K562 (cell line): ENCODE measurements at regions not wholly inside any gene's neighbourhood (a gene's known extent, or its start where the extent isn't known, plus 50 kb on each side); places are given as distances from the start of the nearest gene placed in this dataset.
A peak's percentile ranks its signal among the peaks of the same experiment; 100 is the strongest.

ENCODE experiments used
- CUX1 ChIP-seq: fragments of 200-800 bp; sonication (Bioruptor generic); IDR thresholded peaks from 2 replicates; pipeline ENCODE4 v1.6.1; 2016; ENCODE audit warnings: missing genetic modification characterization, missing compliant biosample characterization
- FIP1L1 ChIP-seq: fragments of 200-400 bp; formaldehyde crosslinking; IDR thresholded peaks from 2 replicates; pipeline ENCODE4 v1.6.1; 2018; ENCODE audit warnings: mild to moderate bottlenecking, low read depth, low read length; ENCODE audit not compliant: poor library complexity, severe bottlenecking
- MEF2A ChIP-seq: IDR thresholded peaks from 2 replicates; pipeline ENCODE4 v1.6.1; 2011; ENCODE audit warnings: low read depth, mild to moderate bottlenecking, low read length, moderate library complexity; ENCODE audit not compliant: control insufficient read depth
- NELFE ChIP-seq: IDR thresholded peaks from 2 replicates; pipeline ENCODE4 v1.6.1; 2011; ENCODE audit warnings: mild to moderate bottlenecking; ENCODE audit not compliant: insufficient read depth, insufficient read length
- PCBP1 ChIP-seq: fragments of 200-400 bp; formaldehyde crosslinking; IDR thresholded peaks from 2 replicates; pipeline ENCODE4 v1.6.1; 2018; ENCODE audit warnings: mild to moderate bottlenecking, low read depth, low read length; ENCODE audit not compliant: poor library complexity, severe bottlenecking
- PRDM10 ChIP-seq: fragments of 450-650 bp; IDR thresholded peaks from 2 replicates; pipeline ENCODE4 v1.6.1; 2018; ENCODE audit not compliant: partially characterized antibody
- SIN3B ChIP-seq: fragments of 450-650 bp; IDR thresholded peaks from 2 replicates; pipeline ENCODE4 v1.6.1; 2017; ENCODE audit warnings: low read depth, mild to moderate bottlenecking, moderate library complexity
- STAG1 ChIP-seq: sonication (generic); formaldehyde crosslinking; IDR thresholded peaks from 2 replicates; pipeline ENCODE4 v1.5.0; 2020; ENCODE audit warnings: missing genetic modification reagents, borderline replicate concordance
- ZNF436 ChIP-seq: fragments of 250-450, 450-650 bp; sonication (Bioruptor Pico); formaldehyde crosslinking; IDR thresholded peaks from 2 replicates; pipeline ENCODE4 v1.7.0; 2020; ENCODE audit warnings: mild to moderate bottlenecking
- TF ChIP-seq, protein P1 (sequence below): fragments of 450-650 bp; formaldehyde crosslinking; IDR thresholded peaks from 2 replicates; pipeline ENCODE4 v1.4.0; 2020; ENCODE audit warnings: mild to moderate bottlenecking, mixed read lengths
- TF ChIP-seq, protein P2 (sequence below), 2 experiments: fragments of 450-650 bp; IDR thresholded peaks; 2 replicates each; pipeline ENCODE4 v1.6.1; 2018; ENCODE audit warnings: mild to moderate bottlenecking in 2 of 2, low read depth in 1 of 2; ENCODE audit not compliant: partially characterized antibody in 2 of 2

DNA sequence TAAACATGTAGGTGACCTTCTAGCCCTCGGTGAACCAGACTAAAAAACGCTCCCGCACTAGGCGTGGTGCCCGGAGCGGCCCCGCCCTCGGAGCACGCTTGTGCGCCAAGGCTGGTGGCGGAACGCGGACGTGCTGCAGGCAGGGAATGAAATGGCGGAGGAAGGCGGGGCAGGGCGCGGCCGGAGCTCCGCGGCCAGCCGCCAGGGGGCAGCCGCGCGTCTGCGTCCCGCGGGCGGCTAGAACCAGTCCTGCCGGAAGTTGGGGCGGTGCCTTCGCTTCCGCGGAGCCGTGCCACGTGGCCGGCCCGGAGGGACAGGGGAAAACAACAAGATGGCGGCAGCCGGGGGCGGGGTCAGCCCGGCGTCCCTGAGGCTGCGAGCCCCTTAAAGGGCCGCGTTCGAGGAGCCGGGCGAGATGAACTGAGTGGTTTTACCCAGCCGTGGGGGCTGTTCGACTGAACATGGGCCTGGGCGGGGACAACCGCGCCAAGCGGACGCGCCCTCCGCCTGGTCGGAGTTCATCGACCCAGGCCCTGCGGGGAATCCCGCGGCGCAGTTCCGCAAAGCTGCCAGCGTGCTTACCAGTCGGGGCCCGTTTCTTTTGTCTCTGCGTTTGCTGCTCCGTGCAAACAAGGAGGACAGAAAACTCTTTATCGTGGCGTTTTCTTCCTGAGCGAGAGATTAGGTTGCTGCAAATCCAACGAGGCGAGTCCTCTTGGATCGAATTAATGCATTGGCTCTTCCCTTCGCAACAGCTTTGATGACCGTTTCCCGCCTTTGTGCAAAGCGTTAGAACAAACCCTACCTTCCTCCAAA lies 90.9 kb upstream of the CHD2 start (continued):
- peak; percentile 89 for TF ChIP-seq PRDM10
- peak; percentile 90 for TF ChIP-seq PCBP1
- TF ChIP-seq, protein P1, sequence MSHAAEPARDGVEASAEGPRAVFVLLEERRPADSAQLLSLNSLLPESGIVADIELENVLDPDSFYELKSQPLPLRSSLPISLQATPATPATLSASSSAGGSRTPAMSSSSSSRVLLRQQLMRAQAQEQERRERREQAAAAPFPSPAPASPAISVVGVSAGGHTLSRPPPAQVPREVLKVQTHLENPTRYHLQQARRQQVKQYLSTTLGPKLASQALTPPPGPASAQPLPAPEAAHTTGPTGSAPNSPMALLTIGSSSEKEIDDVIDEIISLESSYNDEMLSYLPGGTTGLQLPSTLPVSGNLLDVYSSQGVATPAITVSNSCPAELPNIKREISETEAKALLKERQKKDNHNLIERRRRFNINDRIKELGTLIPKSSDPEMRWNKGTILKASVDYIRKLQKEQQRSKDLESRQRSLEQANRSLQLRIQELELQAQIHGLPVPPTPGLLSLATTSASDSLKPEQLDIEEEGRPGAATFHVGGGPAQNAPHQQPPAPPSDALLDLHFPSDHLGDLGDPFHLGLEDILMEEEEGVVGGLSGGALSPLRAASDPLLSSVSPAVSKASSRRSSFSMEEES (CRISPR knock-in tag) = no peak
- no peak for TF ChIP-seq CUX1 (CRISPR knock-in tag)
- TF ChIP-seq SIN3B = no peak
- TF ChIP-seq, protein P2, sequence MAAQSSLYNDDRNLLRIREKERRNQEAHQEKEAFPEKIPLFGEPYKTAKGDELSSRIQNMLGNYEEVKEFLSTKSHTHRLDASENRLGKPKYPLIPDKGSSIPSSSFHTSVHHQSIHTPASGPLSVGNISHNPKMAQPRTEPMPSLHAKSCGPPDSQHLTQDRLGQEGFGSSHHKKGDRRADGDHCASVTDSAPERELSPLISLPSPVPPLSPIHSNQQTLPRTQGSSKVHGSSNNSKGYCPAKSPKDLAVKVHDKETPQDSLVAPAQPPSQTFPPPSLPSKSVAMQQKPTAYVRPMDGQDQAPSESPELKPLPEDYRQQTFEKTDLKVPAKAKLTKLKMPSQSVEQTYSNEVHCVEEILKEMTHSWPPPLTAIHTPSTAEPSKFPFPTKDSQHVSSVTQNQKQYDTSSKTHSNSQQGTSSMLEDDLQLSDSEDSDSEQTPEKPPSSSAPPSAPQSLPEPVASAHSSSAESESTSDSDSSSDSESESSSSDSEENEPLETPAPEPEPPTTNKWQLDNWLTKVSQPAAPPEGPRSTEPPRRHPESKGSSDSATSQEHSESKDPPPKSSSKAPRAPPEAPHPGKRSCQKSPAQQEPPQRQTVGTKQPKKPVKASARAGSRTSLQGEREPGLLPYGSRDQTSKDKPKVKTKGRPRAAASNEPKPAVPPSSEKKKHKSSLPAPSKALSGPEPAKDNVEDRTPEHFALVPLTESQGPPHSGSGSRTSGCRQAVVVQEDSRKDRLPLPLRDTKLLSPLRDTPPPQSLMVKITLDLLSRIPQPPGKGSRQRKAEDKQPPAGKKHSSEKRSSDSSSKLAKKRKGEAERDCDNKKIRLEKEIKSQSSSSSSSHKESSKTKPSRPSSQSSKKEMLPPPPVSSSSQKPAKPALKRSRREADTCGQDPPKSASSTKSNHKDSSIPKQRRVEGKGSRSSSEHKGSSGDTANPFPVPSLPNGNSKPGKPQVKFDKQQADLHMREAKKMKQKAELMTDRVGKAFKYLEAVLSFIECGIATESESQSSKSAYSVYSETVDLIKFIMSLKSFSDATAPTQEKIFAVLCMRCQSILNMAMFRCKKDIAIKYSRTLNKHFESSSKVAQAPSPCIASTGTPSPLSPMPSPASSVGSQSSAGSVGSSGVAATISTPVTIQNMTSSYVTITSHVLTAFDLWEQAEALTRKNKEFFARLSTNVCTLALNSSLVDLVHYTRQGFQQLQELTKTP (IDR thresholded peaks at IDR 0.05; ENCODE audit: low read depth in 1 of 2, partially characterized antibody in 2 of 2) = peak; percentile 83 to 92
- TF ChIP-seq FIP1L1 = peak; percentile 98
- TF ChIP-seq STAG1 (CRISPR knock-in tag) = peak; percentile 33; the same call in 1 of the 2 replicates
- no peak for TF ChIP-seq ZNF436 (CRISPR knock-in tag)
- TF ChIP-seq NELFE = no peak
- TF ChIP-seq MEF2A = 0 out of 2 replicates have a peak, but pooled peaks have one; percentile 48
